Activated CD8-positive, alpha-beta T cell treated with anti-CD3 and anti-CD28 coated beads for 36 hours (primary cell): ENCODE measurements at regions not wholly inside any gene's neighbourhood (a gene's known extent, or its start where the extent isn't known, plus 50 kb on each side); places are given as distances from the start of the nearest gene placed in this dataset.

Source experiments
- ATAC-seq: fragments of 200-7000 bp; cut with Tn5 transposase; one replicate; pipeline ENCODE4 v1.10.0; 2021; ENCODE audit warnings: mild to moderate bottlenecking, moderate library complexity
- CTCF ChIA-PET: fragments of 350-600 bp; sonication (Branson Sonifier 250); formaldehyde crosslinking; loops from one replicate; lab custom pipeline; 2021; ENCODE audit warnings: antibody characterized with exemption; lab: Charles Lee
- POLR2A ChIA-PET: fragments of 350-600 bp; sonication (Branson Sonifier 250); formaldehyde crosslinking; loops from one replicate; lab custom pipeline; 2021; ENCODE audit warnings: antibody characterized with exemption; lab: Charles Lee
- DNase-seq: peaks from one replicate; pipeline ENCODE4 v3.0.0-alpha.2; 2020
- H3K27ac Mint-ChIP-seq: one replicate; pipeline ENCODE4 v1.8.0; 2021; ENCODE audit warnings: mild to moderate bottlenecking, mixed read lengths
- H3K27me3 Mint-ChIP-seq: one replicate; pipeline ENCODE4 v1.8.0; 2021; ENCODE audit warnings: mixed read lengths
- H3K36me3 Mint-ChIP-seq: one replicate; pipeline ENCODE4 v1.8.0; 2021; ENCODE audit warnings: low read depth, mixed read lengths
- H3K4me1 Mint-ChIP-seq: one replicate; pipeline ENCODE4 v1.8.0; 2021; ENCODE audit warnings: low read depth, mixed read lengths
- H3K4me3 Mint-ChIP-seq: one replicate; pipeline ENCODE4 v1.8.0; 2021; ENCODE audit warnings: mild to moderate bottlenecking, moderate library complexity, mixed read lengths
- H3K9me3 Mint-ChIP-seq: one replicate; pipeline ENCODE4 v1.8.0; 2021; ENCODE audit warnings: mixed read lengths
- intact Hi-C: fragments of 100-400 bp; cut with micrococcal nuclease; formaldehyde crosslinking; loops from one replicate; pipeline ENCODE4 v1.10.0; 2022
- TF ChIP-seq, protein P1 (sequence below): fragments of 200-600 bp; IDR thresholded peaks from one replicate; pipeline ENCODE4 v1.8.0; 2022; ENCODE audit warnings: antibody characterized with exemption, mild to moderate bottlenecking

DNA sequence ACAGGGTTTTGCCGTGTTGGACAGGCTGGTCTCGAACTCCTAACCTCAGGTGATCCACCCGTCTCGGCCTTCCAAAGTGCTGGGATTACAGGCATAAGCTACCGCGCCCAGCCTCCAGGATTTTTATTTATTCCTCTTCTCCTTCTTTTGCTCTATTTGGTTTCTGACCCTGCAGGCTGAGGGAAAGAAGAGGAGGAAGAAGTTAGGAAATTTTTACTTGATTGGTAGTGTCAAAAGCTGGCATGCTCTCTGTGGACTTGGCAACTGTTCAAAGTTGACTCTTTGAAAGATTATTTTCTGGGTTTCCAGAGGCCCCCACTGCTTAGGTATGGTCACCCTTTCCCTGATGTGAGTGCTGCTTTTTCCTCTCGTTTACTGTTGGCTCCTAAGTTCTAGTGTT lies 372.2 kb downstream of the DIPK2A start:
- Mint-ChIP-seq H3K9me3 (peaks cover 2% of the 10 kb centered on the region), H3K27me3 (peaks cover 3% of the 10 kb centered on the region), H3K36me3 (no peaks in the 10 kb centered on the region), H3K4me1 (no peaks in the 10 kb centered on the region), H3K27ac (no peak overlapping the region), H3K4me3 (no peak overlapping the region)
- intact Hi-C loops: no loop called here
- ChIA-PET POLR2A (no interaction called here), CTCF (no interaction called here)
- ATAC-seq: no peak
- TF ChIP-seq, protein P1, sequence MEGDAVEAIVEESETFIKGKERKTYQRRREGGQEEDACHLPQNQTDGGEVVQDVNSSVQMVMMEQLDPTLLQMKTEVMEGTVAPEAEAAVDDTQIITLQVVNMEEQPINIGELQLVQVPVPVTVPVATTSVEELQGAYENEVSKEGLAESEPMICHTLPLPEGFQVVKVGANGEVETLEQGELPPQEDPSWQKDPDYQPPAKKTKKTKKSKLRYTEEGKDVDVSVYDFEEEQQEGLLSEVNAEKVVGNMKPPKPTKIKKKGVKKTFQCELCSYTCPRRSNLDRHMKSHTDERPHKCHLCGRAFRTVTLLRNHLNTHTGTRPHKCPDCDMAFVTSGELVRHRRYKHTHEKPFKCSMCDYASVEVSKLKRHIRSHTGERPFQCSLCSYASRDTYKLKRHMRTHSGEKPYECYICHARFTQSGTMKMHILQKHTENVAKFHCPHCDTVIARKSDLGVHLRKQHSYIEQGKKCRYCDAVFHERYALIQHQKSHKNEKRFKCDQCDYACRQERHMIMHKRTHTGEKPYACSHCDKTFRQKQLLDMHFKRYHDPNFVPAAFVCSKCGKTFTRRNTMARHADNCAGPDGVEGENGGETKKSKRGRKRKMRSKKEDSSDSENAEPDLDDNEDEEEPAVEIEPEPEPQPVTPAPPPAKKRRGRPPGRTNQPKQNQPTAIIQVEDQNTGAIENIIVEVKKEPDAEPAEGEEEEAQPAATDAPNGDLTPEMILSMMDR: no peak
- DNase-seq: no peak

DNA sequence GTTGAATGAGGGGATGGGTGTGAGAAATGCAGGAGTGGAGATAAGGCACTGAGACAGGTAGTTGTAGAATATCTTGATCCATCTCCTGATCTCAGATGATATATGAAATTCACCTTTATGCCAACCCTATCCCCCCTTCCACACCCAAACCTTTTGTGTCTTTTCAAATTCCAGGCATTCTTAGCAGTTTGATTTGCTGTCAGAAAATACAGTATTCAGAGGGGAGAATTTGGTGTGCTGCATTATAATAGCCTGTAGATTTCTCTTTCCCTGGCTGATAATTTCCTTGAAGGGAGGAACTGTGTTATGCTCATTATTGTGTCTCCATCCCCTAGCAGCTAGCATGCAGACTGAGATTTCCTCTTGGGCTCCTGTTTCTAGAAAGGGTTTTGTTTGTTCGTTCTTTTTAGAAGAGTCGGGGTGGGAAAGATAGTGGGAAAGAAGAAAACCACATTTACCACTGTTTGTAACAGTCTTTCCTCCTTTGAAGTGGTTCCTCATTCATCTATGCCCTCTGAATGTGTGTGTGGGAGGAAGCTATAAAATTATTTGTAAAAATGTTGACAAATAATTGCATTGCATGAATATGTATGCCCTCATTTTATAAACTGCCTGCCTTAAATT lies 373.4 kb downstream of the DIPK2A start:
- H3K27ac Mint-ChIP-seq: no peak overlapping the region

DNA sequence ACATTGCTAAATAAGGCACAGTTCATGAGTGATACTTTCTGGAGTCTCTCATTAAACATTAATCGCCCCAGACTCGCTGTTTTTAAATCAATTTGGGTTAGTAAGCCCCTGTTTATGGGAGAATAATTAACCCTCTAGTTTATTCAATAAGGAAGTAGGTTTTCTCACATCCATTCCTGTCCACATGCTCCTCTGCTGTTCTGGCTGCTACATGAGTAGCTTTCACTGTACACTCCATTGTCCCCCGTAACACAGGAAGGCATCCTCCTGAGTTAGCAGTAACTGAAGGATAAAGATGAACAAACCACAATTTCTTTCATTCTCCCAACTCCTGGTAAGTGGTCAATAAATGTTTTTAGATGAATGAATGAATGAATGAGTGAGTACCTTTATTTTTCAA lies 378.5 kb downstream of the DIPK2A start:
- intact Hi-C loops: no loop called here
- DNase-seq: no peak
- Mint-ChIP-seq H3K27ac (no peak overlapping the region), H3K4me3 (no peak overlapping the region), H3K36me3 (no peaks in the 10 kb centered on the region), H3K9me3 (no peaks in the 10 kb centered on the region), H3K4me1 (no peaks in the 10 kb centered on the region), H3K27me3 (no peaks in the 10 kb centered on the region)
- ChIA-PET CTCF (no interaction called here), POLR2A (no interaction called here)
- no peak for ATAC-seq
- TF ChIP-seq, protein P1: no peak

More for the DNA sequence above, 373.4 kb downstream of the DIPK2A start:
- TF ChIP-seq, protein P1: no peak
- intact Hi-C loops: no loop called here
- no peaks in the 10 kb centered on the region for H3K4me1 Mint-ChIP-seq
- H3K4me3 Mint-ChIP-seq: no peak overlapping the region
- DNase-seq (no peak), ATAC-seq (no peak)
- H3K36me3 Mint-ChIP-seq: no peaks in the 10 kb centered on the region
- peaks cover 2% of the 10 kb centered on the region for H3K9me3 Mint-ChIP-seq
- CTCF ChIA-PET: no interaction called here
- POLR2A ChIA-PET: no interaction called here
- peaks cover 3% of the 10 kb centered on the region for H3K27me3 Mint-ChIP-seq

DNA sequence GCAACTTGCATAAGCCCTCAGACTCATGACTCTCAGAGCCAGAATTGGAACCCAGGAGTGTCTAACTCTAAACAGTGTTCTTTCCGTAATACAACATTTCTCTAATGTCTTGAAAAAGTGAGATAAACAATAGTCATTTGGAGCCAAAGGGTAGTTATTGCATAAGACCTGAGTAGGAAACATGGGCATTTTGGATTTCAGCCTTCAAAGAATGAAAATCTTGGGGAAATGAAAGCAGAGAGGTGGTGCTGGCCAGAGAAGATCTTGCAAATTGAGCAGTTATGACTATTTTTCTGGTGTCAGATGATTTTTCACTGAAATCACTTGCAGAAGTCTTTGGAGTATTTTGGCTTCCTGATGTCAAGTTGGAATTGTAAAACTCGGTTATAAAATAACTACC lies 379.4 kb downstream of the DIPK2A start:
- intact Hi-C loops: no loop called here
- DNase-seq (no peak), ATAC-seq (no peak)
- Mint-ChIP-seq H3K27ac (no peak overlapping the region), H3K4me3 (no peak overlapping the region), H3K36me3 (no peaks in the 10 kb centered on the region), H3K9me3 (no peaks in the 10 kb centered on the region), H3K27me3 (no peaks in the 10 kb centered on the region), H3K4me1 (no peaks in the 10 kb centered on the region)
- TF ChIP-seq, protein P1: no peak
- ChIA-PET POLR2A (no interaction called here), CTCF (no interaction called here)

DNA sequence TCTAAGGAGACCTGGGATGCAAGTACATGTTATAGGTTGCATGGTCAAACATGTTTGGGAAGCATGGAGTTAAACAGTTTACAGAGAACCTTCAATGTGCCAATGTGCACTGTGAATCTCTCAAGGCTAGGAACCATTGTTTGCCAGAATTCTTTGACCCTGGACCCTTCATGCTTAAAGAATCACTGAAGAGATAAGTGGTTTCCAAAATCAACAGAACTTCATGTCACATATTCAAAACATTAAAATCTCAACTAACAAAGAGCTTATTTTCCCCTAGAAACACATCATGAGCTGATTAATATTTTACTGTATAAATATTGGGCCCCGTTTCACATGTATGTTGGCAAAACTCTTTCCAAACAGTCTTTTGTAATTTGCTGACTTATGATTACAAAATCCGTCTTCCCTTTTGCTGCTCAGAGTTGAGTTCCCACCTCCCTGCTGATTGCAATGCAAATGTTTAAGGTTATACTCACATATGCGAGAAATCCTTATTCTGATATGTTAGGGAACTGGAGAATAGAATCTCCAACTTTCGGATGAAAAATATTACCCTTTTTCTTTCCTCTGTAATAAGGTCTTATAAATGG lies 380.2 kb downstream of the DIPK2A start:
- ATAC-seq (no peak), DNase-seq (no peak)
- CTCF ChIA-PET: no interaction called here
- TF ChIP-seq, protein P1: no peak
- POLR2A ChIA-PET: no interaction called here
- Mint-ChIP-seq H3K27ac (no peak overlapping the region), H3K9me3 (no peaks in the 10 kb centered on the region), H3K27me3 (no peaks in the 10 kb centered on the region), H3K4me3 (no peak overlapping the region), H3K36me3 (no peaks in the 10 kb centered on the region), H3K4me1 (no peaks in the 10 kb centered on the region)
- intact Hi-C loops: no loop called here
